ENCODE measurements at regions not wholly inside any gene's neighbourhood (a gene's known extent, or its start where the extent isn't known, plus 50 kb on each side); places are given as distances from the start of the nearest gene placed in this dataset.
"Not testable (repeated sequence)": the region's sequence is repeated elsewhere in the genome, so short reads cannot be mapped to it uniquely, and the experiment has no call there.

GRCh38 chr12:123058481-123058880 lies 78.0 kb downstream of the ARL6IP4 start:
- H3K4me1 Mint-ChIP-seq = peaks cover 24% of the 10 kb centered on the region
- no peaks in the 10 kb centered on the region for H3K36me3 Mint-ChIP-seq
- H3K4me3 Mint-ChIP-seq = no peak overlapping the region
- H3K27ac Mint-ChIP-seq = no peak overlapping the region
- H3K27me3 Mint-ChIP-seq = no peaks in the 10 kb centered on the region
- H3K9me3 Mint-ChIP-seq = no peaks in the 10 kb centered on the region
- no peak for DNase-seq

- Mint-ChIP-seq H3K27ac (no peak overlapping the region), H3K9me3 (no peaks in the 10 kb centered on the region), H3K36me3 (no peaks in the 10 kb centered on the region), H3K27me3 (no peaks in the 10 kb centered on the region), H3K4me1 (peaks cover 20% of the 10 kb centered on the region), H3K4me3 (no peak overlapping the region)
- no peak for DNase-seq
Observed at GRCh38 chr12:123057513-123058265, 77.2 kb downstream of the ARL6IP4 start.

- no peak overlapping the region for H3K27ac Mint-ChIP-seq
- H3K27me3 Mint-ChIP-seq = no peaks in the 10 kb centered on the region
- H3K4me3 Mint-ChIP-seq = no peak overlapping the region
- DNase-seq = no peak
- H3K36me3 Mint-ChIP-seq = no peaks in the 10 kb centered on the region
- peaks cover 12% of the 10 kb centered on the region for H3K4me1 Mint-ChIP-seq
- H3K9me3 Mint-ChIP-seq = no peaks in the 10 kb centered on the region
Observed at GRCh38 chr12:123056709-123057108, 76.2 kb downstream of the ARL6IP4 start.

- Mint-ChIP-seq H3K9me3 (no peaks in the 10 kb centered on the region), H3K27me3 (no peaks in the 10 kb centered on the region), H3K4me1 (peaks cover 13% of the 10 kb centered on the region), H3K36me3 (no peaks in the 10 kb centered on the region), H3K4me3 (no peak overlapping the region), H3K27ac (no peak overlapping the region)
- no peak for DNase-seq
Observed at GRCh38 chr12:123056053-123056452, 75.6 kb downstream of the ARL6IP4 start.

- H3K9me3 Mint-ChIP-seq = no peaks in the 10 kb centered on the region
- no peaks in the 10 kb centered on the region for H3K36me3 Mint-ChIP-seq
- H3K4me3 Mint-ChIP-seq = no peak overlapping the region
- DNase-seq = no peak
- H3K27me3 Mint-ChIP-seq = no peaks in the 10 kb centered on the region
- peaks cover 16% of the 10 kb centered on the region for H3K4me1 Mint-ChIP-seq
- no peak overlapping the region for H3K27ac Mint-ChIP-seq
Observed at GRCh38 chr12:123055281-123055766, 74.8 kb downstream of the ARL6IP4 start.

GRCh38 chr12:123054371-123054770 lies 73.9 kb downstream of the ARL6IP4 start:
- no peaks in the 10 kb centered on the region for H3K9me3 Mint-ChIP-seq
- H3K36me3 Mint-ChIP-seq = no peaks in the 10 kb centered on the region
- no peak overlapping the region for H3K27ac Mint-ChIP-seq
- H3K27me3 Mint-ChIP-seq = no peaks in the 10 kb centered on the region
- H3K4me3 Mint-ChIP-seq = no peak overlapping the region
- DNase-seq = no peak
- H3K4me1 Mint-ChIP-seq = peaks cover 12% of the 10 kb centered on the region

GRCh38 chr12:123051556-123051955 lies 71.1 kb downstream of the ARL6IP4 start:
- Mint-ChIP-seq H3K27ac (no peak overlapping the region), H3K27me3 (no peaks in the 10 kb centered on the region), H3K9me3 (no peaks in the 10 kb centered on the region), H3K4me1 (peaks cover 23% of the 10 kb centered on the region), H3K36me3 (no peaks in the 10 kb centered on the region), H3K4me3 (no peak overlapping the region)
- DNase-seq = no peak

- Mint-ChIP-seq H3K9me3 (no peaks in the 10 kb centered on the region), H3K36me3 (no peaks in the 10 kb centered on the region), H3K27ac (no peak overlapping the region), H3K27me3 (no peaks in the 10 kb centered on the region), H3K4me3 (no peak overlapping the region), H3K4me1 (peaks cover 26% of the 10 kb centered on the region)
- no peak for DNase-seq
Observed at GRCh38 chr12:123050913-123051312, 70.4 kb downstream of the ARL6IP4 start.

- no peak for DNase-seq
- H3K9me3 Mint-ChIP-seq = no peaks in the 10 kb centered on the region
- no peaks in the 10 kb centered on the region for H3K27me3 Mint-ChIP-seq
- no peak overlapping the region for H3K27ac Mint-ChIP-seq
- no peak overlapping the region for H3K4me3 Mint-ChIP-seq
- H3K4me1 Mint-ChIP-seq = peaks cover 26% of the 10 kb centered on the region
- no peaks in the 10 kb centered on the region for H3K36me3 Mint-ChIP-seq
Observed at GRCh38 chr12:123050331-123050831, 69.9 kb downstream of the ARL6IP4 start.

GRCh38 chr12:123049398-123050240 lies 69.1 kb downstream of the ARL6IP4 start:
- Mint-ChIP-seq H3K4me3 (no peak overlapping the region), H3K36me3 (no peaks in the 10 kb centered on the region), H3K27ac (no peak overlapping the region), H3K4me1 (peaks cover 30% of the 10 kb centered on the region), H3K27me3 (no peaks in the 10 kb centered on the region), H3K9me3 (no peaks in the 10 kb centered on the region)
- no peak for DNase-seq

GRCh38 chr12:123047892-123048291 lies 67.4 kb downstream of the ARL6IP4 start:
- DNase-seq, H3K27ac Mint-ChIP-seq, H3K4me3 Mint-ChIP-seq, H3K36me3 Mint-ChIP-seq, H3K27me3 Mint-ChIP-seq, H3K9me3 Mint-ChIP-seq: not testable (repeated sequence)
- H3K4me1 Mint-ChIP-seq = peaks cover 47% of the 10 kb centered on the region

GRCh38 chr12:123047289-123047688 lies 66.8 kb downstream of the ARL6IP4 start:
- H3K4me1 Mint-ChIP-seq = peaks cover 47% of the 10 kb centered on the region
- H3K27ac Mint-ChIP-seq = no peak overlapping the region
- no peaks in the 10 kb centered on the region for H3K9me3 Mint-ChIP-seq
- no peaks in the 10 kb centered on the region for H3K27me3 Mint-ChIP-seq
- H3K4me3 Mint-ChIP-seq = no peak overlapping the region
- no peaks in the 10 kb centered on the region for H3K36me3 Mint-ChIP-seq
- no peak for DNase-seq

GRCh38 chr12:123046431-123046830 lies 66.0 kb downstream of the ARL6IP4 start:
- Mint-ChIP-seq H3K27ac (no peak overlapping the region), H3K36me3 (no peaks in the 10 kb centered on the region), H3K4me1 (peaks cover 43% of the 10 kb centered on the region), H3K27me3 (no peaks in the 10 kb centered on the region), H3K4me3 (no peak overlapping the region), H3K9me3 (no peaks in the 10 kb centered on the region)
- no peak for DNase-seq

- no peak overlapping the region for H3K27ac Mint-ChIP-seq
- no peaks in the 10 kb centered on the region for H3K27me3 Mint-ChIP-seq
- no peaks in the 10 kb centered on the region for H3K36me3 Mint-ChIP-seq
- no peak for DNase-seq
- no peak overlapping the region for H3K4me3 Mint-ChIP-seq
- H3K4me1 Mint-ChIP-seq = peaks cover 40% of the 10 kb centered on the region
- no peaks in the 10 kb centered on the region for H3K9me3 Mint-ChIP-seq
Observed at GRCh38 chr12:123045678-123046077, 65.2 kb downstream of the ARL6IP4 start.

GRCh38 chr12:123044351-123044750 lies 63.9 kb downstream of the ARL6IP4 start:
- H3K9me3 Mint-ChIP-seq = no peaks in the 10 kb centered on the region
- H3K27me3 Mint-ChIP-seq = no peaks in the 10 kb centered on the region
- H3K4me3 Mint-ChIP-seq = no peak overlapping the region
- no peaks in the 10 kb centered on the region for H3K36me3 Mint-ChIP-seq
- H3K27ac Mint-ChIP-seq = no peak overlapping the region
- peaks cover 36% of the 10 kb centered on the region for H3K4me1 Mint-ChIP-seq
- DNase-seq = no peak
